ENCODE measurements at regions not wholly inside any gene's neighbourhood (a gene's known extent, or its start where the extent isn't known, plus 50 kb on each side); places are given as distances from the start of the nearest gene placed in this dataset.
A peak's percentile ranks its signal among the peaks of the same experiment; 100 is the strongest.

- TF ChIP-seq EP300 (IDR thresholded peaks at IDR 0.05) (no peak), POLR2AphosphoS5 (IDR thresholded peaks at IDR 0.05) (no peak), POLR2A (IDR thresholded peaks at IDR 0.05) (no peak), CTCF (IDR thresholded peaks at IDR 0.05) (no peak)
- DNase-seq (no peak), ATAC-seq (ENCODE audit: low FRiP score in 2 of 2) (no peak)
- Histone ChIP-seq H3K27me3 (no peaks in the 10 kb centered on the region), H3K4me3 (no peak overlapping the region), H3K27ac (no peak overlapping the region), H3K36me3 (no peaks in the 10 kb centered on the region), H3K9me3 (no peaks in the 10 kb centered on the region), H3K4me1 (no peaks in the 10 kb centered on the region)
These were observed 108.9 kb upstream of the ADAMTS3 start for GRCh38 chr4:72677886-72678285.

- no peak for ATAC-seq (ENCODE audit: low FRiP score in 2 of 2)
- Histone ChIP-seq H3K27ac (no peak overlapping the region), H3K4me3 (no peak overlapping the region), H3K27me3 (no peaks in the 10 kb centered on the region), H3K36me3 (no peaks in the 10 kb centered on the region), H3K9me3 (no peaks in the 10 kb centered on the region), H3K4me1 (no peaks in the 10 kb centered on the region)
- no peak for DNase-seq
- 78 to 81% methylated on average over 4 of the region's 4 CpGs for WGBS, 2 donors
- TF ChIP-seq POLR2AphosphoS5 (IDR thresholded peaks at IDR 0.05) (no peak), EP300 (IDR thresholded peaks at IDR 0.05) (no peak), POLR2A (IDR thresholded peaks at IDR 0.05) (no peak), CTCF (IDR thresholded peaks at IDR 0.05) (no peak)
These were observed 108.2 kb upstream of the ADAMTS3 start for GRCh38 chr4:72677265-72677664.

- WGBS, 2 donors = 93 to 97% methylated on average over 3 of the region's 3 CpGs
- no peaks in the 10 kb centered on the region for H3K36me3 ChIP-seq
- H3K27ac ChIP-seq = no peak overlapping the region
- ATAC-seq (ENCODE audit: low FRiP score in 2 of 2) (no peak), DNase-seq (no peak)
- no peaks in the 10 kb centered on the region for H3K4me1 ChIP-seq
- no peak overlapping the region for H3K4me3 ChIP-seq
- TF ChIP-seq CTCF (IDR thresholded peaks at IDR 0.05) = no peak
- TF ChIP-seq POLR2AphosphoS5 (IDR thresholded peaks at IDR 0.05) = no peak
- TF ChIP-seq POLR2A (IDR thresholded peaks at IDR 0.05) = no peak
- no peak for TF ChIP-seq EP300 (IDR thresholded peaks at IDR 0.05)
- no peaks in the 10 kb centered on the region for H3K9me3 ChIP-seq
- no peaks in the 10 kb centered on the region for H3K27me3 ChIP-seq
These were observed 103.0 kb upstream of the ADAMTS3 start for GRCh38 chr4:72671980-72672379.

GRCh38 chr4:72670521-72670920, 101.5 kb upstream of the ADAMTS3 start:
- H3K27me3 ChIP-seq = no peaks in the 10 kb centered on the region
- ATAC-seq (ENCODE audit: low FRiP score in 2 of 2) = peak in 1 of 2 donors; percentile 63
- no peak for TF ChIP-seq CTCF (IDR thresholded peaks at IDR 0.05)
- no peak for TF ChIP-seq POLR2A (IDR thresholded peaks at IDR 0.05)
- no peak for TF ChIP-seq EP300 (IDR thresholded peaks at IDR 0.05)
- TF ChIP-seq POLR2AphosphoS5 (IDR thresholded peaks at IDR 0.05) = no peak
- H3K9me3 ChIP-seq = no peaks in the 10 kb centered on the region
- H3K36me3 ChIP-seq = no peaks in the 10 kb centered on the region
- no peak overlapping the region for H3K27ac ChIP-seq
- WGBS, 2 donors = 83 to 91% methylated on average over 4 of the region's 4 CpGs
- no peak overlapping the region for H3K4me3 ChIP-seq
- DNase-seq = no peak
- H3K4me1 ChIP-seq = no peaks in the 10 kb centered on the region

- H3K4me3 ChIP-seq = no peak overlapping the region
- ATAC-seq (ENCODE audit: low FRiP score in 2 of 2) (no peak), DNase-seq (no peak)
- H3K27ac ChIP-seq = no peak overlapping the region
- 88 to 95% methylated on average over 9 of the region's 9 CpGs for WGBS, 2 donors
- no peaks in the 10 kb centered on the region for H3K27me3 ChIP-seq
- H3K4me1 ChIP-seq = no peaks in the 10 kb centered on the region
- no peaks in the 10 kb centered on the region for H3K36me3 ChIP-seq
- TF ChIP-seq POLR2A (IDR thresholded peaks at IDR 0.05) = no peak
- no peak for TF ChIP-seq POLR2AphosphoS5 (IDR thresholded peaks at IDR 0.05)
- no peak for TF ChIP-seq CTCF (IDR thresholded peaks at IDR 0.05)
- no peak for TF ChIP-seq EP300 (IDR thresholded peaks at IDR 0.05)
- H3K9me3 ChIP-seq = no peaks in the 10 kb centered on the region
These were observed 97.9 kb upstream of the ADAMTS3 start for GRCh38 chr4:72666910-72667309.

Data from upper lobe of left lung (tissue), 6 donors.